ENCODE measurements at regions not wholly inside any gene's neighbourhood (a gene's known extent, or its start where the extent isn't known, plus 50 kb on each side); places are given as distances from the start of the nearest gene placed in this dataset.
A peak's percentile ranks its signal among the peaks of the same experiment; 100 is the strongest.

DNA sequence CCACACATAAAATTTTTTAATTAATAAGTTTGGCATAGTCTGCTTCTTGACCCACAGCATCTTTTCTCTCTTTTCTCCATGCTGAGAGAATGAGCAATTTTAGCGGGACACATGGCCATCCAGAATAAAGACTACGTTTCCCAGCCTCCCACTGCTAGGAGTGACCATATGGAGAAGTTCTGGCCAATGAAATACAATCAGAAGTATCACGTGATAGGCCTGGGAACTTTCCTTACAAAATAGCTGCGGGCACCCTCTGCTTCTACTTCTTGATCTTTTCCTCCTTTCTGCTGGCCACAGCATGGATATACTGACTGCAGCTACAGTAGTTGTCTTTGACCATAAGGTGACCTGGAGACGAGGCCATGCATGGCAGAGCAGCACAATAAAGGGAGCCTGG, 348.0 kb downstream of the BCOR start:
- Histone ChIP-seq H3K4me2 (no peak overlapping the region), H3K79me2 (ENCODE audit: insufficient read depth) (no peaks in the 10 kb centered on the region), H3K27ac (ENCODE audit: low read depth in 2 of 2, low read length in 1 of 2) (no peak overlapping the region), H3K9ac (no peak overlapping the region), H4K20me1 (ENCODE audit: insufficient read depth) (no peaks in the 10 kb centered on the region), H2AFZ (ENCODE audit: low read depth) (no peak overlapping the region), H3K9me3 (no peaks in the 10 kb centered on the region), H3K4me3 (ENCODE audit: low read depth in 2 of 2, low read length in 1 of 2) (no peak overlapping the region), H3K4me1 (ENCODE audit: control insufficient read depth in 1 of 2, insufficient read depth in 2 of 2, low read depth in 1 of 2, low read length in 1 of 2) (peaks cover 0 to 6% of the 10 kb centered on the region in 2 experiments; a peak in 1 of 4 replicates), H3K9me2 (no peaks in the 10 kb centered on the region), H3F3A (replicated peaks; ENCODE audit: insufficient read depth) (no peaks in the 10 kb centered on the region), H3K27me3 (ENCODE audit: insufficient read depth) (no peaks in the 10 kb centered on the region), H3K36me3 (replicated peaks in 1 of 2; ENCODE audit: control insufficient read depth in 1 of 2, insufficient read depth in 2 of 2, low read length in 1 of 2) (no peaks in the 10 kb centered on the region)
- 50% methylated on average over 5 of the region's 5 CpGs for WGBS (ENCODE audit: low lambda C conversion rate)
- TF ChIP-seq, protein P1, sequence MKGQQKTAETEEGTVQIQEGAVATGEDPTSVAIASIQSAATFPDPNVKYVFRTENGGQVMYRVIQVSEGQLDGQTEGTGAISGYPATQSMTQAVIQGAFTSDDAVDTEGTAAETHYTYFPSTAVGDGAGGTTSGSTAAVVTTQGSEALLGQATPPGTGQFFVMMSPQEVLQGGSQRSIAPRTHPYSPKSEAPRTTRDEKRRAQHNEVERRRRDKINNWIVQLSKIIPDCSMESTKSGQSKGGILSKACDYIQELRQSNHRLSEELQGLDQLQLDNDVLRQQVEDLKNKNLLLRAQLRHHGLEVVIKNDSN (IDR thresholded peaks at IDR 0.05; ENCODE audit: borderline replicate concordance, low read depth) = peak; percentile 70; the same call in 1 of the 2 replicates
- TF ChIP-seq, protein P2, sequence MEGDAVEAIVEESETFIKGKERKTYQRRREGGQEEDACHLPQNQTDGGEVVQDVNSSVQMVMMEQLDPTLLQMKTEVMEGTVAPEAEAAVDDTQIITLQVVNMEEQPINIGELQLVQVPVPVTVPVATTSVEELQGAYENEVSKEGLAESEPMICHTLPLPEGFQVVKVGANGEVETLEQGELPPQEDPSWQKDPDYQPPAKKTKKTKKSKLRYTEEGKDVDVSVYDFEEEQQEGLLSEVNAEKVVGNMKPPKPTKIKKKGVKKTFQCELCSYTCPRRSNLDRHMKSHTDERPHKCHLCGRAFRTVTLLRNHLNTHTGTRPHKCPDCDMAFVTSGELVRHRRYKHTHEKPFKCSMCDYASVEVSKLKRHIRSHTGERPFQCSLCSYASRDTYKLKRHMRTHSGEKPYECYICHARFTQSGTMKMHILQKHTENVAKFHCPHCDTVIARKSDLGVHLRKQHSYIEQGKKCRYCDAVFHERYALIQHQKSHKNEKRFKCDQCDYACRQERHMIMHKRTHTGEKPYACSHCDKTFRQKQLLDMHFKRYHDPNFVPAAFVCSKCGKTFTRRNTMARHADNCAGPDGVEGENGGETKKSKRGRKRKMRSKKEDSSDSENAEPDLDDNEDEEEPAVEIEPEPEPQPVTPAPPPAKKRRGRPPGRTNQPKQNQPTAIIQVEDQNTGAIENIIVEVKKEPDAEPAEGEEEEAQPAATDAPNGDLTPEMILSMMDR (IDR thresholded peaks at IDR 0.05) = no peak
- ChIA-PET POLR2A (no interaction called here), CTCF (no interaction called here)
- DNase-seq = no peak

DNA sequence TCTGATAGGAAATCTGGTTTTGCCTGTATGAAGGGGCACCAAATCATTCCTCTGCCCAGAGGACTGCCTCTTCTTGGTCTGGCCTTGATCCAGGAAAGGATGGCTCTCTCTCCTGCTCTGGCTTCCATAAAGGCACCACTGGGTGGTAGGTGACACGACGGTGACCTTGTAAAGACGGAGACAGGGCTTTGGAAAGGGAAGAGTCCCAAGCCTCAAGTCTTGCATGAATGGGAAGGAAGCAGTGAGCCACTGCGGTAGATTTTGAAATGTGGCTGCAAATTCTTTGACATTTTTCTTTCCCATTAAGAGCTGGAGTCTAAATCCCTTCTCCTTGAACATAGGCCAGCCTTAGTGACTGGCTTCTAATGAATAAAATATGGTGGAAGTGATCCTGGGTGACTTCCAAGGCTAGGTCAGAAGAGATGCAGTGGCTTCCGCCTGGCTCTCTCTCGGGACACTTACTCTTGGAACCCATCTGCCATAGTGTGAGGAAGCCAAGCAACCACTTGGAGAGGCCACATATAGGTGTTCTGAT, 347.4 kb downstream of the BCOR start:
- Histone ChIP-seq H3K4me3 (ENCODE audit: low read depth in 2 of 2, low read length in 1 of 2) (no peak overlapping the region), H3K4me1 (ENCODE audit: control insufficient read depth in 1 of 2, insufficient read depth in 2 of 2, low read depth in 1 of 2, low read length in 1 of 2) (peaks cover 4 to 11% of the 10 kb centered on the region in 2 experiments; a peak in 2 of 4 replicates), H3F3A (replicated peaks; ENCODE audit: insufficient read depth) (peaks cover 3% of the 10 kb centered on the region), H2AFZ (ENCODE audit: low read depth) (no peak overlapping the region), H3K27me3 (ENCODE audit: insufficient read depth) (no peaks in the 10 kb centered on the region), H3K4me2 (no peak overlapping the region), H3K9ac (no peak overlapping the region), H3K79me2 (ENCODE audit: insufficient read depth) (no peaks in the 10 kb centered on the region), H3K9me2 (no peaks in the 10 kb centered on the region), H3K27ac (ENCODE audit: low read depth in 2 of 2, low read length in 1 of 2) (no peak overlapping the region), H3K9me3 (no peaks in the 10 kb centered on the region), H4K20me1 (ENCODE audit: insufficient read depth) (no peaks in the 10 kb centered on the region), H3K36me3 (replicated peaks in 1 of 2; ENCODE audit: control insufficient read depth in 1 of 2, insufficient read depth in 2 of 2, low read length in 1 of 2) (no peaks in the 10 kb centered on the region)
- POLR2A ChIA-PET = no interaction called here
- TF ChIP-seq GATA2 (CRISPR knock-in tag; IDR thresholded peaks at IDR 0.05) (no peak), POLR2AphosphoS5 (IDR thresholded peaks at IDR 0.05; ENCODE audit: low read depth, low read length) (no peak), RFX5 (IDR thresholded peaks at IDR 0.05; ENCODE audit: low read length) (no peak)
- no peak for DNase-seq
- CTCF ChIA-PET = no interaction called here
- 58% methylated on average over 5 of the region's 6 CpGs for WGBS (ENCODE audit: low lambda C conversion rate)

DNA sequence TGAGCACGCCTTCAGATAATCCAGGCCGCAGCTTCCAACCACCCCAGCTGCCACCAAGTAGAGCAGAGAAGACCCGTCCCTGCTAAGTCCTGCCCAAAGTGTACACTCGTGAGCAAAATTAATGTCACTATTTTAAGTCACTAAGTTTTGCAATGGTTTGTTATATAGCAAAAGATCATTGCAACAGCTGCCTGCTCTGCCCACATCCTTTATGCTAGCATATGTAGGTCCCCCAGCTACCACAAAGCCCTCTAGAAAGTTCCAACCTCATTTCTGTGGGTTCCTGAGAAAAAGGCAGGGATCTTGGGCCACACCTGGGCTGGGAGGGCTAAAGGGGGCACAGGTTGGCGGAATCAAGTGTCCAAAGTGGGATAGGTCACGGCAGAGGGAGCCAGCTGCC, 346.9 kb downstream of the BCOR start:
- whole genome bisulfite sequencing (ENCODE audit: low lambda C conversion rate) = 43% methylated on average over 6 of the region's 6 CpGs
- no peak overlapping the region for H3K4me3 ChIP-seq (ENCODE audit: low read depth in 2 of 2, low read length in 1 of 2)
- no peaks in the 10 kb centered on the region for H3K9me3 ChIP-seq
- DNase-seq = no peak
- H3K27me3 ChIP-seq (ENCODE audit: insufficient read depth) = no peaks in the 10 kb centered on the region
- ChIA-PET CTCF (no interaction called here), POLR2A (no interaction called here)
- no peaks in the 10 kb centered on the region for H4K20me1 ChIP-seq (ENCODE audit: insufficient read depth)
- peaks cover 5% of the 10 kb centered on the region for H3F3A ChIP-seq (replicated peaks; ENCODE audit: insufficient read depth)
- no peaks in the 10 kb centered on the region for H3K79me2 ChIP-seq (ENCODE audit: insufficient read depth)
- no peak overlapping the region for H3K4me2 ChIP-seq
- no peak overlapping the region for H3K9ac ChIP-seq
- no peaks in the 10 kb centered on the region for H3K9me2 ChIP-seq
- H2AFZ ChIP-seq (ENCODE audit: low read depth) = no peak overlapping the region
- no peak overlapping the region for H3K27ac ChIP-seq (ENCODE audit: low read depth in 2 of 2, low read length in 1 of 2)
- H3K36me3 ChIP-seq (replicated peaks in 1 of 2; ENCODE audit: control insufficient read depth in 1 of 2, insufficient read depth in 2 of 2, low read length in 1 of 2) = no peaks in the 10 kb centered on the region
- peaks cover 8 to 16% of the 10 kb centered on the region in 2 experiments; a peak in 2 of 4 replicates for H3K4me1 ChIP-seq (ENCODE audit: control insufficient read depth in 1 of 2, insufficient read depth in 2 of 2, low read depth in 1 of 2, low read length in 1 of 2)
- TF ChIP-seq RCOR1 (IDR thresholded peaks at IDR 0.05; ENCODE audit: low read length) = no peak
- TF ChIP-seq, protein P3, sequence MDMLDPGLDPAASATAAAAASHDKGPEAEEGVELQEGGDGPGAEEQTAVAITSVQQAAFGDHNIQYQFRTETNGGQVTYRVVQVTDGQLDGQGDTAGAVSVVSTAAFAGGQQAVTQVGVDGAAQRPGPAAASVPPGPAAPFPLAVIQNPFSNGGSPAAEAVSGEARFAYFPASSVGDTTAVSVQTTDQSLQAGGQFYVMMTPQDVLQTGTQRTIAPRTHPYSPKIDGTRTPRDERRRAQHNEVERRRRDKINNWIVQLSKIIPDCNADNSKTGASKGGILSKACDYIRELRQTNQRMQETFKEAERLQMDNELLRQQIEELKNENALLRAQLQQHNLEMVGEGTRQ (IDR thresholded peaks at IDR 0.05; ENCODE audit: borderline replicate concordance, low read depth, low read length) = no peak
- TF ChIP-seq, protein P2 (IDR thresholded peaks at IDR 0.05) = no peak
- TF ChIP-seq, protein P1 (IDR thresholded peaks at IDR 0.05; ENCODE audit: borderline replicate concordance, low read depth) = no peak
- TF ChIP-seq MEF2A (IDR thresholded peaks at IDR 0.05; ENCODE audit: borderline replicate concordance, low read depth) = no peak
- TF ChIP-seq, protein P4, sequence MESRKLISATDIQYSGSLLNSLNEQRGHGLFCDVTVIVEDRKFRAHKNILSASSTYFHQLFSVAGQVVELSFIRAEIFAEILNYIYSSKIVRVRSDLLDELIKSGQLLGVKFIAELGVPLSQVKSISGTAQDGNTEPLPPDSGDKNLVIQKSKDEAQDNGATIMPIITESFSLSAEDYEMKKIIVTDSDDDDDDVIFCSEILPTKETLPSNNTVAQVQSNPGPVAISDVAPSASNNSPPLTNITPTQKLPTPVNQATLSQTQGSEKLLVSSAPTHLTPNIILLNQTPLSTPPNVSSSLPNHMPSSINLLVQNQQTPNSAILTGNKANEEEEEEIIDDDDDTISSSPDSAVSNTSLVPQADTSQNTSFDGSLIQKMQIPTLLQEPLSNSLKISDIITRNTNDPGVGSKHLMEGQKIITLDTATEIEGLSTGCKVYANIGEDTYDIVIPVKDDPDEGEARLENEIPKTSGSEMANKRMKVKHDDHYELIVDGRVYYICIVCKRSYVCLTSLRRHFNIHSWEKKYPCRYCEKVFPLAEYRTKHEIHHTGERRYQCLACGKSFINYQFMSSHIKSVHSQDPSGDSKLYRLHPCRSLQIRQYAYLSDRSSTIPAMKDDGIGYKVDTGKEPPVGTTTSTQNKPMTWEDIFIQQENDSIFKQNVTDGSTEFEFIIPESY (IDR thresholded peaks at IDR 0.05; ENCODE audit: borderline replicate concordance, low read depth) = no peak
- TF ChIP-seq SMC3 (IDR thresholded peaks at IDR 0.05; ENCODE audit: low read depth, low read length) = no peak
